SHP77 treated with DMSO at 0.1 percent for 48 hours (cell line): ENCODE measurements at regions not wholly inside any gene's neighbourhood (a gene's known extent, or its start where the extent isn't known, plus 50 kb on each side); places are given as distances from the start of the nearest gene placed in this dataset.
A peak's percentile ranks its signal among the peaks of the same experiment; 100 is the strongest.

ENCODE experiments used
- DNase-seq: peaks from one replicate; lab custom pipeline; 2025; lab: John Stamatoyannopoulos, UW

DNA sequence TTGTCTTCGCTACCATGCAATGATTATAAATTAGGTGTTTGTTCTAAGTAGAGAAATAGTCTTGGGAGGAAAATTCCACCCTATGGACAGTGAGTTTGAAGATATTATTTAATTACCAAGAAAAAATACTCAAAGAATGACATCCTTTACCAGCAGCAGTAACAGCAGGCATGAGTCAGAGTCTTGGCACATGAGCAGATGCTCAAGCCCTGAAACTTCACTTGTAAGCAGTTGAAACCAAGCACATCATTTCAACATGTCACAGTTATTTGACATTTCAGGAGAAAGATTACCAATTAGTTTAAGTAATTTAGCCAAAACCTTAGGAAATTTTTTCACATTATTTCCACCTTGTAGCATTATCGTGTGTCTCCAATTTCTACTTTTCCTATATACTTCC is 99.2 kb downstream of the C12orf50 start:
- DNase-seq = no peak

DNA sequence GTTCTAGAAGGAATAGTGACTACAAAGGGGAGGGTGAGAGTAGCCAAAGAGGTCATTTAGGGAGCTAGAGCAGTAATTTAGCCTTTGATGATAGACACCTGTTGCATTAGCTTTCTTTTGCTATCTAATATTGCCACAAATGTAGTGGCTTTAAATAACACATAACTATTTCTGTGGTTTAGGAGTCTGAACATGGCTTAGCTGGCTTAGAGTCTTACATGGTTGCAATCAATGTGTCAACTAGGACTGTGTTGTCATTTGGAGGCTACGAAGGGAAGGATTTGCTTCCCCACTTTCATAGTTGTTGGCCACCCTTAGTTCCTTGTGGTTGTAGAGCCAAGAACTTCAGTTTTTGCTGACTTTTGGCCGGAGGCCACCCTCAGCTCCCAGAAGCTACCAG is 99.9 kb downstream of the C12orf50 start:
- no peak for DNase-seq

DNA sequence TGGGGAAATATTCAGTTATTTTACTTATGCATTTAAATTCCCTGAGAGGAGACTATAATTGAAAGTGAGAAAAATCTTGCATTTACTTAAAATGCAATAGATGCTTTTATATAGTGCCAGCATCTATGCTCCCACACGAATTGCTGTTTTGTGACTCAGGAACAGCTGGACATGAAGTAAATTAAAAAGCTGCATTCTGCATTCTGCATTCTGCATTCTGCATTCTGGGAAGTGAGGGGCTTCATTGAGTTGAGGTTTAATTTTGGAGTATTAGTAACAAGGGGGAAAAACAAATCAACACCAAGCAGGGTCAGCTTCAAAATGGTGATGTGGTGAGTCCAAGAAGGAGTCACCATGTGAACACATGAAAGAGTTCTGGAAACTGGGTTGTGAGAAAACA is 101.2 kb downstream of the C12orf50 start:
- DNase-seq = no peak

DNA sequence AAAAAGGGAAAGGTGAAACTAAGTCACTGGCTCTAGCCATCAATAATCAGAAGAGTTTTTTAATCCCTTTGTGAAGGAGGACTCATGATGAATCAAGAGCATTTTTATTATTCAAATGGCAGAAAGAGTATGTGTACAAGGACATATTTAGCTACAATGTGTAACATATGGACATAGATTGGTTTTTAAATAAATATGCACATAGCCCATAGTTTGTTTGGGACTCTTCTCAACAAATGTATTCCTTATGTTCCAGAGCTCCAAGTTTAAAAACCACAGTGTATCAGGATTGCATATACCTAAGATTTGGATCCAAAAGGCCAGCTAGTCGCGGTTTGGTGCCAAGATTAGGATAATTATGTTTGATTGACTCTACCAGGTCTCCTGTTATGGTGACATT is 104.2 kb downstream of the C12orf50 start:
- DNase-seq = no peak

DNA sequence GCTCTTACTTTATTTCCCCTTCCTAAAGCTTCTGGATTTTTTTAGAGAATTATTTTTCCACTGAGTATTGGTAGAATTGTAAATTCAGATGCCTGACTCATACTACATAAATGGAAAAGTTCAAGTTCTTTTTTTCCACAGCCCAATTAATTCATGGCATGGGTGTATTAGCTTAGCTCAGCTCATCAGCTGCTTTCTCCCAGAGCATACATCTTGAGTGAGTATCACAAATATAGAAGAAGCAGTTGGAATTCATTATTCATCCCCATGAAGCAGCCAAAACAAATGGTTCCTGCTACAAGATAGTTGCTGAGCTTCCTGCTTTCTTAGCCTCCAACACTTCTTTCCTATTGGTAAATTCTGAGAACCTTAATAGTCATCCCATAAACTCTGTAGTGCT is 105.1 kb downstream of the C12orf50 start:
- no peak for DNase-seq

DNA sequence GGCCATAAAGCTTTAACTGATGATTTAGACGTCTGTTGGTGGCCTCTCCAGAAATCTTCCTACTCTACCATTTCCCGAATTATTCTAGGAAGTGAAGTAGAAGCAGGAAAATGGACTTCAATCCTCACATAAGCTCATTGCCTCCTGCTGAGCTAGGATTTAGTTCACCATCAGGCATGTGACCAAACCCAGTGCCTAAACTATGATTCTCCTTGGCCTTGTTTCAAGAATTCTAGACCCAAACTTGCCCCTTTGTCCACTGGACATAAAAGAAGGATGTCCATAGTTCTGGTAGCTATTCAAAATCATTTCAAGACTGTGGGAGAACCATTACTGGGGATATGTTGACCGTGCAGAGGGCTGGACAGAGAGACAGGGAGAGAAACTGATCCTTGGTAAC is 105.8 kb downstream of the C12orf50 start:
- DNase-seq = no peak

DNA sequence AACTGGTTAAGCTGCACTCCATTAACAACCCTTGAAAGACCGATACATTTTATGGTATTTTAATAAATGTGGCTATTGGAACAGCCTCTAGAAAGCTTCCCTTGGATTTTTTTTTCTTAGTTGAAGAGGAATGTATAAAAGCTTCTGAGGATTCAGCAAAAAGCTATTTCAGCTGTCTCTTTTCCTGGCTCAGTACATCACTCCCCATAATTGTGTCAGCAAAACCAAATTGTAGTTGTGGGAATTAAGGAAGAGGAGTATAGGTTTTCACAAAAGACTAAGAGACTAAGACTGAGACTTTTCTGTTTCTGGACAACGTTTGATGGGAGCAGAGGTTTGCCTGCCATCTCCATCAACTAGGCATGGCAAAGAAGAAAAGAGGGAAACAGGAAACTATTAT is 106.5 kb downstream of the C12orf50 start:
- DNase-seq = no peak

DNA sequence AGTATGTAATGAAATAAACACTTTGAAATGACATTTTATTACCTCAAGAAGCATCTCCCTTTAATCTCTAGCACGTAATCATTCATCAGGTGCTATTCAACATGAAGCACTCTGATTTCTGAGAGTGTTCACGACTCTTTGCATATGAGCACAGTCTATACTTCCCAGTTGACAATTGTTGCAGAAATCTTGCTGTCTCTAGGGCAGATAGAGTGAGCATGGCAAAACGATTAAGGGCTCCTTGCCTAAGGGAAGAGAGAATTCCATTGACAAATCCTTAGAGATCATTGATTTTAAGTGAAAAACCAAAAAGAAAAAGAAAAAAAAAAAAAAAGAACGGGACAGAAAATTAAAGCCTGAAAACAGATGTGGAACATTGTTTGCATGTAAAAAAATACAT is 107.6 kb downstream of the C12orf50 start:
- DNase-seq = no peak

DNA sequence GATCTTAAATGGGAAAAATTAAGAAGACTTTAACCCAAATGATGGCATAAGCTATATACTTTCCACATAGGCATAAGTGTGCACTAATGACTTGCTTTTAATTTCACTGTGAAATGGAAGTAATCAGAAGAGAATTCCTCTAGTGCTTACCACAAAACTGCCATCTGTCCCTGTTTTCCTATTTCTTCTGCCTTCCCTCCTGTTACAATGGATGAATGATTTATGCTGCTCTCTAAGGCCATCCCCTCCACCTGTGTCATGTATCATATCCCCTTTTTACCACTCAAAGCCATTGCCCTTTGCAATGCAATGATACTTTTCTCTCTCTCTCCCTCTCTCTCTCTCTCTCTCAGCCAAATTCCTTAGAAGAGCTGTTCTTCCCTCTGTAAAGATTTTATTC is 109.1 kb downstream of the C12orf50 start:
- no peak for DNase-seq

DNA sequence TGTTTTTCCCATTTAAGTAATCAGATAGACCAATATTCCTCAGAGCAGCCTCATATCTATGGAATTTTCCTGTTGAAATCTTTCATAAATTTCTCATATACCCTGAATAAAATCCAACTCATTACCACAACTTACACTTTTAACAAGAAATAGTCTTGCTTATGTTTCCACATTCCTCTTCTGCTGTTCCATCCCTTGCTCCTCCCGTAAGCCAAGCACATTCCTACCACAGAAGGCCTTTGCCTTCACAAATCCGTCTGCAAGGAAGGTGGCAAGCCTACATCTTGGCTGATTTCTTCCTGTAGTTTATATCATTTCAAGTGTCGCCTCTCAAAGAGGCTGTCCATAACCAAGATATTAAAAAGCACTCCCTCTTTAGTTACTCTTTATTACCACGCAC is 127.7 kb downstream of the C12orf50 start:
- DNase-seq = no peak

DNA sequence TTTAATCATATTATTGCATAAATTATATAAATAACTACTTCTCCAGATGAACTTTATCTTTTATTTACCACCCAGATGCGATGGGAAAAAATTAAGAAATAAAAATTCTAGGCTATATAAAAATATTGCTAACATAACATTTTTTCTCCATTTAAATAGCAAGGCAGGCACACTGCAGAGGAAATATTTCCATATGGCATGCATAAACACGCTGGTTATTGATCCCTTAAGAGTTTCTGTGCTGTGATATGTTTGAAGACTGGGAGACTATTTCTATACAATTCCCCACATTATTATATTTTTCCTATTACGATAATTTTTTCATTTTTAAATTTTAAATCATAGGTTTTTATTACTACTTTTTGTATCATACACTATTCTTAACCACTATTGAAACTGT is 131.5 kb downstream of the C12orf50 start:
- DNase-seq = no peak

DNA sequence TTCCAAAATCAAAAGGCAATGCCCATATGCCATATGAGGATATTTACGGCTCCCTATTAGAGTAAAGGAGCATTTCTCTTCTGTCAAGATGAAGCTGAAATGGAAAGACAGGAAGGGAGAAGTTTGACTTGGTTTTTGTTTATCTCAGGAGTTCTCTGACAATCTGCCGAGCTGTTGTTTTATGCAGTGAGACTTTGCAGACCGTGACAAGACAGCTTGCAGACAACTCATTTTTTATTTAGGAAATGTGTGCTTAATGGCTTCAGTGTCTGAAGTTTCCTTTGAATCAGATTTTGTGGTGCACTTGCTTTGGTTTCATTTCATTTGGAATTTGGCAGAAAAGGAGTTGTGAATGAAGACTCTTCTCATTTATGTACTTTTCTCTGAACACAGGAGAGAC is 145.4 kb downstream of the C12orf50 start:
- DNase-seq = no peak

DNA sequence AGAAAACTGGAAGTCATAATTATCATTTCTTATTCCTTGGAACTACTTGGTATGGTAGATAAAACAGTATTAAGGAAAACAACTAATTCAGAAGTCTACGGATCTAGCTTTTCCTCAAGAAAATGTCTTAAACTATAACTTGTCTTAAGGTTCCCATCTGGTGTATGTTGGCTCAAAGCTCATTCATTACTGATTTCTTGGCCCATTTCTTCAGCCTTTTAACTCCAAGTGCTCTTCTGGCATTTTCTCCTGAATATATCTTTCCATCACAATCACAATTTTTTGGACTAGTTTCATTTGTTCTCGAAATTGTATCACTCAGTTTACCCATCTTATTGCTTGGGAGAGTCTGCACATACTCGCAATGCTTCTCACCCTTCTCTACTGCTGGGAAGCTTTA is 150.1 kb downstream of the C12orf50 start:
- no peak for DNase-seq

DNA sequence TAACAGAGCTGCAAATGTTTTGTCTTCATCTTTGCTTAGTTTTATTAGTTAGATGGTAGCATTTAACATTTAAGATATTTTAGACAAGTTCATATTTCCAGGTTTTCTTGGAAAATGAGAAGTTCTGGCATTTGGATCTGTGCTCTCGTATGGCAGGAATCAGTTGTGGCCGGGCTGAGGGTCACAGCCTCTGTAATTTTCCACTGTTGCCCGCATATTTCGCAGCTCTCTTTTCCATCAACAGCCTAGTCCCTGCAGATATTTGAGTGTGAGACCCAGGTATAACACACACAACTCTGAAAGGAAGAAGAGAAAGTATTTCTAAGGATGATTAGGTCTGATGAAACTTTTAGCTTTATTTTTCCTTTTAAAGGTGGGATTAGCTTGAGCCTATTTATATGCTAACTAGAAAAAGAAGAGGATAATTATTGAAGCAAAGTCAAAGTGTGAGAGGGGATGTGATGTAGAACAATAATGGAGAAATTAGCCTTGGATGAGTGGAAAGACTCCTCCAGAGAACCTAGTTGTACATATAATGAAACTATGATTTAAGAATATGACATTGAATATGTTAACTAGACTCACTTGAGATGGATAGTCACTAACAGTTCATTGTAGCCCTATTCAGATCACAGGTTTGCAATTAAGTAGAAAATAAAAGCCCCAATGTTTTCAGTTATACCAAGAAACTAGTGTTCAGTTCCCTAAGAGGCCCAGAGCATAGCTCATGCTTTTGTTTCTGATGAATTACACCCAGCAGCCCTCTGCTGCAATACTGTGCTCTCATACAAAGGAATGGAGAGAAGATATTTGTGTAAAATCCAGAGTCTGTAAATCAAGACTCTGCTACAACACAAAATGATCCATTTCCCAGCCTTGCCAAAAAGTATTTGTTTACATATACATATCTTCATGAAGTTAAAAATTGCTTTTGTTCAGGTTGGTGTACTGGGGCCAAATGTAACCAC is 158.4 kb downstream of the C12orf50 start:
- DNase-seq = no peak

DNA sequence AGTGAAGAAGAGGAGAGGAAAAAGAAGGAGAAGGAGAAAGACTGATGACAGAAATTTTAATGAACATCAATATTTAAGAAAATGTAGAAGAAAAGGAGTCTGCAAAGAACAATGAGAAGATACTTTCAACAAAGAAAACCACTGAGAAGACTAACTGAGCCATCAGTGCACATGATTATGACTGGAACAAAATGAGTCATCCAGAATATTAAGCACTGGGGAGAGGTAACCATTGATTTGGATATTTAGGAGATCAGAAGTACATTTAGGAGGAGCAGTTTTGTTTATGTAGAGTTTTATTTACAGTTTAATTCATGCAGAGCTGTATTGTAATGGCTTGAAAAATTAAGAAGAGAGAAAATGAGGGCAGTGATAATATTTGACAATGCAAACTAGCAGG is 159.1 kb downstream of the C12orf50 start:
- DNase-seq = no peak

DNA sequence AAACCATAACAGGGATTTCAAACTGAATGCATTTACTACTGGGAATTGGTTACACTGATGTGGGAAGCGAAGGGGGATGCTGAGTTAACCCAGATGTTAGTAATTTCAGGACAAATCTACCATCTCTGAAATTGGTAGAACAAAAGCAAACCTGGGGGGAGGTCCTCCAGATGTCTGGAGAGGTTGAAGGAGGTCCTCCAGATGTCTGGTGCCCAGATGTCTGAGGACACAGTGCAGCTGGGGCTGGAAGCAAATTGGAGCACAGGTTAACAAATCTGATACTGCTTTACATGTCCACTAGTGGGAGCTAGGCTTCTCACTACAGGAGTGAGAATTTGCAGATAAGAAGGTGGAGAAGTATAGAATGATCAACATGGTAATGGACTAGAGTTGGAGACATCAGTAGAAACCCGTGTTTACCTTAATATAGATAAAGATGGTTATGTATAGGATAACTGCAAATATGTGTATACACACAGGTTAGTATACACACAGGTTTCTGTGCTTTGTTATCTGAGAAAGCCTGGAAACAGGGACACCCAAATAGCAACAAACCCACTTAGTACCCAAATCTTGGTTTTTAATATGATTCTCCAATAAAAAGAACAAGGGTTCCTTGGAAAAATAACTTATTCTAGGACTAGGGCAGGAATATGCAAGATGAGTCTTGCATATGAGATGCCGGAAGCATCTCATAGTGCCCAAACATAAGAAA is 162.5 kb downstream of the C12orf50 start:
- no peak for DNase-seq

DNA sequence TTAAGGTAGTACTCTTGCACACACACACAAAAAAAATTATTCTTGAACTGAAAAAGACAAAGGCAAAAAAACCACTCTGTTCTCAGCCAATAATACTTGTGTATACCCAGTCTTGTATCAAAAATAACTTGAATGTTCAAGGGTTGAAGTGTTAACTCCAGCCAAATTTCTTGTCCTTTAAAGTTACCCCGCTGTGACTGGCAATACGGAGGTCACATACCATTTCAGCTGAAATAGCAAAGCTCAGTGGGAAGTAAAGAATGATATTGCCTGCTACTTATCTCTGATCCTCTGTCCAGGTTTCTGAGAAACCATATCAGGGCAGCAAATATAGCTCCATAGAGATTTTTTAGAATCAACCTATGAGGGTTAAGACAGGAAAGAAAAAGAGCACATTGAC is 167.4 kb downstream of the C12orf50 start:
- no peak for DNase-seq

DNA sequence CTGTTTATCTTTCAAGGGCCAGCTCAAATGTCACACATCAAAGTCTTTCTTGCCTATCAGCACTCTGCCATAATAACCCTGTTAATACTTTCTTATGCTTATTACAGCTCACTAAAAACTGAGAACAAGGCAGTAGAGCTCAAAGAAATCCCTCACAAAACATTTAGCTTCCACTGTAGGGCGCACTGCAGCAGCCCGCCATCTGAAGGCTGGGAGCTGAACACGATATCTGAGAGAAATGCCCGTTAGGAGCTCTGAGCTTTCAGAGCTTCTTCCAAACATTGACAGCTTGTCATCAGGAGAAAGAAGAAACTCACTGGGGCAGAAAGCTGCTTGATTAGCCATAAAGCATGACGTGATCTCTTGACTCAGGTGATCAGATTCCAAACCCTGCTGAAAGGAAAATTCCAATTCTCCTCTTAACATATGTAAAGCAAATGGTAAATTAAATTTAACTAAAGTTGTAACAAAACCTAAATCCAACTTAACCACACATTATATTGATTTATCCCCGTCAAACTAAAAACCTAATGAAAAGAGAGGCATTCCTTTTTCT is 175.7 kb downstream of the C12orf50 start:
- DNase-seq = no peak

DNA sequence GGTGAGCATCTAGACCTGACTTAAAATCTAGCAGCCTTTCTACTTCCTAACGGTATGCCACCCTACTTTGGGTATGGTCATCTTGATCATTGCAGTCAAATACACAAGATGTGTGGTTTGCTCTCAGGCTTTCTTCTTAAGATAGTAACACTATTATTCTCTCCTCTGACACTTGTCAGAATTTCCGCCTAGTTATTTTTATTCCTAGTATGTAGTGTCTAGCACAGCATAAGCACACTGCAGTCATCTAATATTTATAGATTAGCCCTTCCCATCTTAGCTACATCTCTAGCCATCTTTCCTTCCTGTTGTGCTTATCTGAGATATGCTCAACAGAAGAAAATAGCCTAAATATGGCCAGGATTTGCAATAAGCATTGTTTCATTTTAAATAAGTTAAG is 180.1 kb downstream of the C12orf50 start:
- DNase-seq = no peak

DNA sequence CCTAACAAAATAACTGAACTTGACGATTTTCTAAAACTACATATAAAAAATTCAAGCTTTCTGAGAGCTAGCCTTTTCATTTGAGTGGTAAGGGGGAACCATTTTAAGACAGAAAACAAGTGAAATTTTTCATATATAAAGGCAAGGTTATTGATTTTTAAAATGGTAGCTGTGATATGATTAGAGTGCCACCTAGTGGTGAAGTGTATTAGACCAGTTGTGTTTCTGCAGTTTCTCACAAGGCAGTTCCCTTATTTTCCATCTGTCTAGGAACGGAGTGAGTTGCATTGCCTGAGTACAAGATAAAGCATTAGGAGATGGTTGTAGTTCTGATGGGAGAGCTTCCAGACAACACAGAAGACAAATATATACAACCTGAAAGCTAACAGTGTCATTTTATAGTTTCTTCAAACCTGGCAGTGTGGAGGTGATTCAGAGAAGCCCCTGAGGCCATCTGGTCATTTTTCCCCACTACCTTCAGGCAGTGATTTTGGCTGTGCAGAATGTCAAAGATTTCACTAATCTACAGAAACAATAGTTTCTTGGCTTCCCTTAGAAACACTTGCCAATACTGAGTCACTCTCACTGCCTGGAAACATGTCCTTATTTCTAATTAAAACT is 180.8 kb downstream of the C12orf50 start:
- DNase-seq = peak; percentile 37

DNA sequence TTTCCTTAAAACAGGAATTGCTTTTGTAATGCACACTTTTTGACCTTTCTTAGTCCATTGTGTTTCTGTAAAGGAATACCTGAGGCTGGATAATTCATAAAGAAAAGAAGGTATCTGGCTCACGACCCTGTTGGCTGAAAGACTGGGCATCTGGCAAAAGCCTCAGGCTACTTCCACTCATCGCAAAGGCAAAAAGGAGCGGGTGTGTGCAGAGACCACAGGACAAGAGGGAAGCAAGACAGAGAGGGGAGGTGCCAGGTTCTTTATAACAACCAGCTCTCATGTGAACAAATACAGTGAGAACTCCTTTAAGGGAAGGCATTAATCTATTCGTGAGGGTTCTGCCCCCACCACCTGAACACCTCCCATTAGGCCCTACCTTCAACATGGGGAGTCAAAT is 182.1 kb downstream of the C12orf50 start:
- DNase-seq = no peak

DNA sequence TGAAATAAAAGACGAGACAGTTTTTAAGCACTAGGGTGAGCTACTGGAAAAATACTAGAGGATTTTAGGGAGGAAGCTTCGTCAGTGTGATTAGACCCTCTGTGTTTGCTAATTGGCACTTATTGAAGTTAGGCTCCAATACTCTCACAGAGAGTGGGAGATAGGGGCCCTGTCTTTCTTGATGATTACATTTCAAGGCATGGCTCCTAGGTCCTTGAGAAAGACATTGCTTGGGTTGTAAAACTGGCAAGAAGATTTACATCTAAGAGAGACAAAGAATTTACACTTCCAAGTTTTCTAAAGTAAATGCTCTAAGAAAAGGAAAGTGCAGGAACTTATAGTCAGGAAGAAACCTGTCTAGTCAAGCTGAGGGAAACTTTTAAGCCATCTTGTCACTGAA is 183.2 kb downstream of the C12orf50 start:
- no peak for DNase-seq

DNA sequence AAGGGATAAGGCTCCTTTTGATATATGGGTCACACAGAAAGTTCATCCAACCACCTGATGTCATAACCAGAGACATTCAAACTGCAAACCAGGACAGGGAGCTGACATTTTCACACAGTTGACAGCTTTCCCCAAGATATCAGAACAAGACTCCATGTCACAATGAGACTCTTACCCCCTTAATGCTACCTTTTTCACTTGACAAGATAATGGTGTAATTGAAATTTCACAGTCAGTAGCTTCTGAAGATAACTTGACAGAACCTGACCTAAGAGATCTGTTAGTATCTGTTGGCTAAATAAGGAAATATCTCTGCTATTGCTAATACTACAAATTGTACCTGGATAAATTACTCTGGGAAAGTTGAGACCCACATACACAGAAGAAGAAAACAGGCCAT is 187.3 kb downstream of the C12orf50 start:
- no peak for DNase-seq
